CD4-positive, alpha-beta T cell treated with Interleukin-6 for 4 hours (primary cell): ENCODE measurements at regions not wholly inside any gene's neighbourhood (a gene's known extent, or its start where the extent isn't known, plus 50 kb on each side); places are given as distances from the start of the nearest gene placed in this dataset.

Source experiments
- DNase-seq: peaks from one replicate; pipeline ENCODE4 v3.0.0-alpha.2; 2020; ENCODE audit warnings: mixed read lengths

GRCh38 chr11:56932572-56933220 is 56.0 kb upstream of the OR5AK2 start:
- no peak for DNase-seq

- DNase-seq = no peak
These were observed 65.6 kb upstream of the OR5AK2 start for GRCh38 chr11:56923116-56923515.

- no peak for DNase-seq
These were observed 66.3 kb upstream of the OR5AK2 start for GRCh38 chr11:56922421-56922820.

- DNase-seq = no peak
These were observed 70.9 kb upstream of the OR5AK2 start for GRCh38 chr11:56917708-56918400.

GRCh38 chr11:56916587-56916986 is 72.1 kb upstream of the OR5AK2 start:
- DNase-seq = no peak

GRCh38 chr11:56916162-56916561 is 72.6 kb upstream of the OR5AK2 start:
- no peak for DNase-seq

- no peak for DNase-seq
These were observed 77.4 kb upstream of the OR5AK2 start for GRCh38 chr11:56911312-56911711.

GRCh38 chr11:56910785-56911184 is 77.9 kb upstream of the OR5AK2 start:
- no peak for DNase-seq

GRCh38 chr11:56910046-56910773 is 78.5 kb upstream of the OR5AK2 start:
- no peak for DNase-seq

- no peak for DNase-seq
These were observed 79.2 kb upstream of the OR5AK2 start for GRCh38 chr11:56909563-56909962.

- no peak for DNase-seq
These were observed 79.6 kb upstream of the OR5AK2 start for GRCh38 chr11:56909080-56909479.

GRCh38 chr11:56906683-56907148 is 82.0 kb upstream of the OR5AK2 start:
- no peak for DNase-seq

GRCh38 chr11:56905936-56906335 is 82.8 kb upstream of the OR5AK2 start:
- no peak for DNase-seq

GRCh38 chr11:56905442-56905841 is 83.3 kb upstream of the OR5AK2 start:
- DNase-seq = no peak

- DNase-seq = no peak
These were observed 89.9 kb upstream of the OR5AK2 start for GRCh38 chr11:56898856-56899255.

- DNase-seq = no peak
These were observed 98.0 kb upstream of the OR5AK2 start for GRCh38 chr11:56890584-56891305.

GRCh38 chr11:56889986-56890385 is 98.7 kb upstream of the OR5AK2 start:
- no peak for DNase-seq

- no peak for DNase-seq
These were observed 100.8 kb upstream of the OR5AK2 start for GRCh38 chr11:56887940-56888339.

- no peak for DNase-seq
These were observed 102.3 kb upstream of the OR5AK2 start for GRCh38 chr11:56886455-56886854.

- DNase-seq = no peak
These were observed 102.9 kb upstream of the OR5AK2 start for GRCh38 chr11:56885854-56886253.

GRCh38 chr11:56885177-56885576 is 103.5 kb upstream of the OR5AK2 start:
- DNase-seq = no peak

GRCh38 chr11:56883371-56883987 is 105.2 kb upstream of the OR5AK2 start:
- no peak for DNase-seq
